HCT116 (cell line): ENCODE measurements at regions not wholly inside any gene's neighbourhood (a gene's known extent, or its start where the extent isn't known, plus 50 kb on each side); places are given as distances from the start of the nearest gene placed in this dataset.

Experiments used
- ATAC-seq: fragments of 200-7000 bp; cut with Tn5 transposase; 2 replicates; pipeline ENCODE4 v1.9.1; 2020; ENCODE audit warnings: mild to moderate bottlenecking, moderate library complexity
- BruUV-seq: library from RNA; stranded (reverse); fragments of 400-500 nt; replicated peaks from 2 replicates; lab custom pipeline; 2021; lab: Mats Ljungman, UMichigan
- CTCF ChIA-PET: fragments of 300-600 bp; sonication (Branson Sonifier 250); formaldehyde crosslinking; loops from one replicate; lab custom pipeline; 2021; ENCODE audit warnings: antibody characterized with exemption; lab: Charles Lee
- POLR2A ChIA-PET: fragments of 300-600, 350-600 bp; sonication (Branson Sonifier 250); formaldehyde crosslinking; loops from one replicate; lab custom pipeline; 2021; ENCODE audit warnings: antibody characterized with exemption; lab: Charles Lee
- RAD21 ChIA-PET, 2 experiments: fragments of 300-600 bp; sonication (Branson Sonifier 250); formaldehyde crosslinking; loops; one replicate each; lab custom pipeline; 2023; ENCODE audit warnings: low total read pairs in 2 of 2; ENCODE audit not compliant: uncharacterized antibody in 2 of 2, unreplicated experiment in 2 of 2, low non-redundant PET in 1 of 2; lab: Charles Lee
- DNase-seq: peaks from one replicate; pipeline ENCODE4 v3.0.0-alpha.2; 2010; ENCODE audit warnings: low read depth, low spot score
- H2AFZ ChIP-seq: fragments of 200-600 bp; shearing (Covaris generic), sonication (generic); 2 replicates; pipeline ENCODE4 v1.6.1; 2017; ENCODE audit warnings: low read depth, mixed run types, mixed read lengths, antibody characterized with exemption, low read length; ENCODE audit not compliant: poor library complexity, severe bottlenecking
- H3K27ac ChIP-seq: 2 replicates; pipeline ENCODE4 v1.5.1; 2012; ENCODE audit warnings: low read depth, low read length
- H3K27me3 ChIP-seq: fragments of 200-600 bp; sonication (generic); 2 replicates; pipeline ENCODE4 v1.6.1; 2016; ENCODE audit warnings: mixed run types, low read length, mixed read lengths; ENCODE audit not compliant: insufficient read depth
- H3K36me3 ChIP-seq, 2 experiments: fragments of 200-500 bp in 1 of 2; fragments of 200-600 bp in 1 of 2; sonication (Bioruptor generic) in 1 of 2; sonication (generic) in 1 of 2; 2 replicates each; pipeline versions ENCODE4 v1.5.1 to v1.6.1; 2014 to 2016; ENCODE audit warnings: low read length in 2 of 2, inconsistent platforms in 1 of 2, mixed read lengths in 1 of 2, mixed run types in 1 of 2; ENCODE audit not compliant: insufficient read depth in 2 of 2, control insufficient read depth in 1 of 2
- H3K4me1 ChIP-seq, 2 experiments: fragments of 200-600 bp in 1 of 2; sonication (generic) in 1 of 2; 2 replicates each; pipeline versions ENCODE4 v1.5.1 to v1.6.1; 2012 to 2017; ENCODE audit warnings: low read length in 2 of 2, inconsistent platforms in 1 of 2, mild to moderate bottlenecking in 1 of 2, mixed read lengths in 1 of 2, mixed run types in 1 of 2, moderate library complexity in 1 of 2; ENCODE audit not compliant: insufficient read depth in 2 of 2, control insufficient read depth in 1 of 2
- H3K4me2 ChIP-seq: fragments of 200-600 bp; sonication (generic); 2 replicates; pipeline ENCODE4 v1.6.1; 2017; ENCODE audit warnings: mixed run types, low read length, mixed read lengths
- H3K4me3 ChIP-seq, 2 experiments: fragments of 200-600 bp in 1 of 2; sonication (generic) in 1 of 2; replicated peaks in 1 of 2; 2 replicates each; pipeline ENCODE4 v1.5.1; 2011 to 2016; ENCODE audit warnings: low read length in 2 of 2, control low read depth in 1 of 2, low read depth in 1 of 2, mild to moderate bottlenecking in 1 of 2, mixed read lengths in 1 of 2, mixed run types in 1 of 2
- H3K79me2 ChIP-seq: fragments of 200-600 bp; sonication (generic); 2 replicates; pipeline ENCODE4 v1.6.1; 2017; ENCODE audit warnings: mild to moderate bottlenecking, mixed run types, low read length, moderate library complexity, mixed read lengths; ENCODE audit not compliant: insufficient read depth
- H3K9ac ChIP-seq: fragments of 200-600 bp; sonication (generic); 2 replicates; pipeline ENCODE4 v1.6.1; 2016; ENCODE audit warnings: low read length, mixed read lengths
- H3K9me2 ChIP-seq: fragments of 200-600 bp; sonication (generic), shearing (Covaris generic); 2 replicates; pipeline ENCODE4 v1.6.1; 2017; ENCODE audit warnings: mixed run types, mild to moderate bottlenecking, moderate library complexity; ENCODE audit not compliant: insufficient read depth
- H3K9me3 ChIP-seq, 2 experiments: fragments of 200-500 bp in 1 of 2; fragments of 200-600 bp in 1 of 2; sonication (Bioruptor generic) in 1 of 2; sonication (generic) in 1 of 2; 2 replicates each; pipeline ENCODE4 v1.6.1; 2014 to 2017; ENCODE audit warnings: low read length in 2 of 2, mixed read lengths in 2 of 2, inconsistent platforms in 1 of 2, low read depth in 1 of 2, mild to moderate bottlenecking in 1 of 2, mixed run types in 1 of 2, moderate library complexity in 1 of 2; ENCODE audit not compliant: control insufficient read depth in 1 of 2, insufficient read depth in 1 of 2
- H4K20me1 ChIP-seq: fragments of 200-600 bp; sonication (generic), shearing (Covaris generic); 2 replicates; pipeline ENCODE4 v1.6.1; 2017; ENCODE audit warnings: mixed run types, mild to moderate bottlenecking, moderate library complexity; ENCODE audit not compliant: insufficient read depth
- CBX3 ChIP-seq: IDR thresholded peaks from 2 replicates; pipeline ENCODE4 v1.6.1; 2012; ENCODE audit warnings: low read depth
- CEBPB ChIP-seq: IDR thresholded peaks from 2 replicates; pipeline ENCODE4 v1.6.1; 2012; ENCODE audit warnings: low read depth
- EGR1 ChIP-seq: IDR thresholded peaks from 2 replicates; pipeline ENCODE4 v1.6.1; 2012; ENCODE audit warnings: low read depth
- ELF1 ChIP-seq: IDR thresholded peaks from 2 replicates; pipeline ENCODE4 v1.6.1; 2012; ENCODE audit warnings: low read depth, borderline replicate concordance
- EZH2 ChIP-seq: fragments of 200-600 bp; sonication (generic); IDR thresholded peaks from 2 replicates; pipeline ENCODE4 v1.6.1; 2017; ENCODE audit warnings: antibody characterized with exemption, mixed run types
- EZH2phosphoT487 ChIP-seq: fragments of 200-600 bp; IDR thresholded peaks from 2 replicates; pipeline ENCODE4 v1.6.1; 2018; ENCODE audit warnings: antibody characterized with exemption, borderline replicate concordance
- FOSL1 ChIP-seq: IDR thresholded peaks from 2 replicates; pipeline ENCODE4 v1.6.1; 2012; ENCODE audit warnings: low read depth
- JUND ChIP-seq: IDR thresholded peaks from 2 replicates; pipeline ENCODE4 v1.6.1; 2012
- MAX ChIP-seq: IDR thresholded peaks from 2 replicates; pipeline ENCODE4 v1.6.1; 2012
- POLR2AphosphoS5 ChIP-seq: IDR thresholded peaks from 2 replicates; pipeline ENCODE4 v1.6.1; 2011; ENCODE audit warnings: mild to moderate bottlenecking, low read depth, low read length, moderate library complexity
- RAD21 ChIP-seq: IDR thresholded peaks from 2 replicates; pipeline ENCODE4 v1.6.1; 2012; ENCODE audit warnings: low read depth, mild to moderate bottlenecking
- SP1 ChIP-seq: IDR thresholded peaks from 2 replicates; pipeline ENCODE4 v1.6.1; 2012; ENCODE audit warnings: low read depth
- SRF ChIP-seq: IDR thresholded peaks from 2 replicates; pipeline ENCODE4 v1.6.1; 2012; ENCODE audit warnings: low read depth
- TCF7L2 ChIP-seq: IDR thresholded peaks from 2 replicates; pipeline ENCODE4 v1.7.0; 2011; ENCODE audit warnings: borderline replicate concordance, inconsistent platforms; ENCODE audit not compliant: insufficient read depth, insufficient read length; ENCODE audit errors: extremely low read depth
- YY1 ChIP-seq: IDR thresholded peaks from 2 replicates; pipeline ENCODE4 v1.6.1; 2011; ENCODE audit warnings: low read length, low read depth, moderate library complexity, mild to moderate bottlenecking; ENCODE audit not compliant: insufficient replicate concordance; ENCODE audit errors: extremely low read depth
- ZFX ChIP-seq: fragments of 450-650 bp; IDR thresholded peaks from 2 replicates; pipeline ENCODE4 v1.6.1; 2017
- ZNF274 ChIP-seq: fragments of 200-500 bp; sonication (Bioruptor generic); IDR thresholded peaks from 2 replicates; pipeline ENCODE4 v1.6.1; 2014; ENCODE audit warnings: mild to moderate bottlenecking, low read depth, low read length, inconsistent platforms
- intact Hi-C: fragments of 100-400 bp; cut with micrococcal nuclease; formaldehyde crosslinking; loops from 2 replicates; pipeline ENCODE4 v1.10.0; 2022
- TF ChIP-seq, protein P1 (sequence below): IDR thresholded peaks from 2 replicates; pipeline ENCODE4 v1.6.1; 2012; ENCODE audit warnings: low read depth
- TF ChIP-seq, protein P2 (sequence below): IDR thresholded peaks from 2 replicates; pipeline ENCODE4 v1.6.1; 2011; ENCODE audit warnings: mild to moderate bottlenecking, low read length, moderate library complexity; ENCODE audit not compliant: insufficient replicate concordance; ENCODE audit errors: extremely low read depth
- TF ChIP-seq, protein P3 (sequence below), 3 experiments: fragments of 200-600 bp in 1 of 3; sonication (generic) in 1 of 3; IDR thresholded peaks in 2 of 3; conservative IDR thresholded peaks in 1 of 3; 2 replicates each; pipeline ENCODE4 v1.5.1; 2012 to 2017; ENCODE audit warnings: low read depth in 2 of 3, low read length in 2 of 3, antibody characterized with exemption in 1 of 3, borderline replicate concordance in 1 of 3, control low read depth in 1 of 3, mild to moderate bottlenecking in 1 of 3, mixed read lengths in 1 of 3, mixed run types in 1 of 3, moderate library complexity in 1 of 3; ENCODE audit not compliant: insufficient read depth in 1 of 3

- intact Hi-C loops = no loop called here
- Histone ChIP-seq H2AFZ (no peak overlapping the region), H3K9me2 (no peaks in the 10 kb centered on the region), H3K4me2 (no peak overlapping the region), H3K9ac (no peak overlapping the region), H3K4me3 (no peak overlapping the region), H3K36me3 (no peaks in the 10 kb centered on the region), H3K27ac (no peak overlapping the region), H4K20me1 (no peaks in the 10 kb centered on the region), H3K9me3 (no peaks in the 10 kb centered on the region), H3K4me1 (no peaks in the 10 kb centered on the region), H3K79me2 (no peaks in the 10 kb centered on the region), H3K27me3 (no peaks in the 10 kb centered on the region)
- ATAC-seq (no peak), DNase-seq (no peak)
- ChIA-PET POLR2A (no interaction called here), CTCF (no interaction called here), RAD21 (no interaction called here)
- no TSS peak for BruUV-seq
- TF ChIP-seq CEBPB (no peak), ELF1 (no peak), EGR1 (no peak), JUND (no peak), TCF7L2 (no peak), YY1 (no peak), CBX3 (no peak), MAX (no peak), SP1 (no peak), RAD21 (no peak), ZNF274 (no peak), EZH2 (no peak), SRF (no peak), ZFX (no peak), POLR2AphosphoS5 (no peak), FOSL1 (no peak), EZH2phosphoT487 (no peak)
- TF ChIP-seq, protein P1, sequence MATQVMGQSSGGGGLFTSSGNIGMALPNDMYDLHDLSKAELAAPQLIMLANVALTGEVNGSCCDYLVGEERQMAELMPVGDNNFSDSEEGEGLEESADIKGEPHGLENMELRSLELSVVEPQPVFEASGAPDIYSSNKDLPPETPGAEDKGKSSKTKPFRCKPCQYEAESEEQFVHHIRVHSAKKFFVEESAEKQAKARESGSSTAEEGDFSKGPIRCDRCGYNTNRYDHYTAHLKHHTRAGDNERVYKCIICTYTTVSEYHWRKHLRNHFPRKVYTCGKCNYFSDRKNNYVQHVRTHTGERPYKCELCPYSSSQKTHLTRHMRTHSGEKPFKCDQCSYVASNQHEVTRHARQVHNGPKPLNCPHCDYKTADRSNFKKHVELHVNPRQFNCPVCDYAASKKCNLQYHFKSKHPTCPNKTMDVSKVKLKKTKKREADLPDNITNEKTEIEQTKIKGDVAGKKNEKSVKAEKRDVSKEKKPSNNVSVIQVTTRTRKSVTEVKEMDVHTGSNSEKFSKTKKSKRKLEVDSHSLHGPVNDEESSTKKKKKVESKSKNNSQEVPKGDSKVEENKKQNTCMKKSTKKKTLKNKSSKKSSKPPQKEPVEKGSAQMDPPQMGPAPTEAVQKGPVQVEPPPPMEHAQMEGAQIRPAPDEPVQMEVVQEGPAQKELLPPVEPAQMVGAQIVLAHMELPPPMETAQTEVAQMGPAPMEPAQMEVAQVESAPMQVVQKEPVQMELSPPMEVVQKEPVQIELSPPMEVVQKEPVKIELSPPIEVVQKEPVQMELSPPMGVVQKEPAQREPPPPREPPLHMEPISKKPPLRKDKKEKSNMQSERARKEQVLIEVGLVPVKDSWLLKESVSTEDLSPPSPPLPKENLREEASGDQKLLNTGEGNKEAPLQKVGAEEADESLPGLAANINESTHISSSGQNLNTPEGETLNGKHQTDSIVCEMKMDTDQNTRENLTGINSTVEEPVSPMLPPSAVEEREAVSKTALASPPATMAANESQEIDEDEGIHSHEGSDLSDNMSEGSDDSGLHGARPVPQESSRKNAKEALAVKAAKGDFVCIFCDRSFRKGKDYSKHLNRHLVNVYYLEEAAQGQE = no peak
- TF ChIP-seq, protein P2, sequence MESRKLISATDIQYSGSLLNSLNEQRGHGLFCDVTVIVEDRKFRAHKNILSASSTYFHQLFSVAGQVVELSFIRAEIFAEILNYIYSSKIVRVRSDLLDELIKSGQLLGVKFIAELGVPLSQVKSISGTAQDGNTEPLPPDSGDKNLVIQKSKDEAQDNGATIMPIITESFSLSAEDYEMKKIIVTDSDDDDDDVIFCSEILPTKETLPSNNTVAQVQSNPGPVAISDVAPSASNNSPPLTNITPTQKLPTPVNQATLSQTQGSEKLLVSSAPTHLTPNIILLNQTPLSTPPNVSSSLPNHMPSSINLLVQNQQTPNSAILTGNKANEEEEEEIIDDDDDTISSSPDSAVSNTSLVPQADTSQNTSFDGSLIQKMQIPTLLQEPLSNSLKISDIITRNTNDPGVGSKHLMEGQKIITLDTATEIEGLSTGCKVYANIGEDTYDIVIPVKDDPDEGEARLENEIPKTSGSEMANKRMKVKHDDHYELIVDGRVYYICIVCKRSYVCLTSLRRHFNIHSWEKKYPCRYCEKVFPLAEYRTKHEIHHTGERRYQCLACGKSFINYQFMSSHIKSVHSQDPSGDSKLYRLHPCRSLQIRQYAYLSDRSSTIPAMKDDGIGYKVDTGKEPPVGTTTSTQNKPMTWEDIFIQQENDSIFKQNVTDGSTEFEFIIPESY = no peak
- TF ChIP-seq, protein P3, sequence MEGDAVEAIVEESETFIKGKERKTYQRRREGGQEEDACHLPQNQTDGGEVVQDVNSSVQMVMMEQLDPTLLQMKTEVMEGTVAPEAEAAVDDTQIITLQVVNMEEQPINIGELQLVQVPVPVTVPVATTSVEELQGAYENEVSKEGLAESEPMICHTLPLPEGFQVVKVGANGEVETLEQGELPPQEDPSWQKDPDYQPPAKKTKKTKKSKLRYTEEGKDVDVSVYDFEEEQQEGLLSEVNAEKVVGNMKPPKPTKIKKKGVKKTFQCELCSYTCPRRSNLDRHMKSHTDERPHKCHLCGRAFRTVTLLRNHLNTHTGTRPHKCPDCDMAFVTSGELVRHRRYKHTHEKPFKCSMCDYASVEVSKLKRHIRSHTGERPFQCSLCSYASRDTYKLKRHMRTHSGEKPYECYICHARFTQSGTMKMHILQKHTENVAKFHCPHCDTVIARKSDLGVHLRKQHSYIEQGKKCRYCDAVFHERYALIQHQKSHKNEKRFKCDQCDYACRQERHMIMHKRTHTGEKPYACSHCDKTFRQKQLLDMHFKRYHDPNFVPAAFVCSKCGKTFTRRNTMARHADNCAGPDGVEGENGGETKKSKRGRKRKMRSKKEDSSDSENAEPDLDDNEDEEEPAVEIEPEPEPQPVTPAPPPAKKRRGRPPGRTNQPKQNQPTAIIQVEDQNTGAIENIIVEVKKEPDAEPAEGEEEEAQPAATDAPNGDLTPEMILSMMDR (IDR thresholded peaks at IDR 0.05 in 2 of 3, conservative IDR thresholded peaks at IDR 0.05 in 1 of 3; ENCODE audit: borderline replicate concordance in 1 of 3, insufficient read depth in 1 of 3, low read depth in 2 of 3, low read length in 2 of 3) = no peak
Measured at GRCh38 chr22:27637604-27638003, 164.0 kb downstream of the MN1 start.
